Activated naive CD4-positive, alpha-beta T cell treated with anti-CD3 and anti-CD28 coated beads for 36 hours (primary cell): ENCODE measurements at regions not wholly inside any gene's neighbourhood (a gene's known extent, or its start where the extent isn't known, plus 50 kb on each side); places are given as distances from the start of the nearest gene placed in this dataset.
"Not testable (repeated sequence)": the region's sequence is repeated elsewhere in the genome, so short reads cannot be mapped to it uniquely, and the experiment has no call there.

Experiments used
- CTCF ChIA-PET: fragments of 350-600 bp; sonication (Branson Sonifier 250); formaldehyde crosslinking; loops from one replicate; lab custom pipeline; 2021; ENCODE audit warnings: antibody characterized with exemption; lab: Charles Lee
- DNase-seq: peaks from one replicate; pipeline ENCODE4 v3.0.0-alpha.2; 2020
- H3K27ac Mint-ChIP-seq: one replicate; pipeline ENCODE4 v1.8.0; 2021; ENCODE audit warnings: mild to moderate bottlenecking, mixed read lengths
- H3K27me3 Mint-ChIP-seq: one replicate; pipeline ENCODE4 v1.8.0; 2021; ENCODE audit warnings: low read depth, mixed read lengths
- H3K36me3 Mint-ChIP-seq: one replicate; pipeline ENCODE4 v1.8.0; 2021; ENCODE audit warnings: low read depth, mixed read lengths
- H3K4me1 Mint-ChIP-seq: one replicate; pipeline ENCODE4 v1.8.0; 2021; ENCODE audit warnings: low read depth, mixed read lengths
- H3K4me3 Mint-ChIP-seq: one replicate; pipeline ENCODE4 v1.8.0; 2021; ENCODE audit warnings: mild to moderate bottlenecking, moderate library complexity, mixed read lengths
- H3K9me3 Mint-ChIP-seq: one replicate; pipeline ENCODE4 v1.8.0; 2021; ENCODE audit warnings: mixed read lengths
- intact Hi-C: fragments of 100-400 bp; cut with micrococcal nuclease; formaldehyde crosslinking; loops from one replicate; pipeline ENCODE4 v1.15.1; 2023

DNA sequence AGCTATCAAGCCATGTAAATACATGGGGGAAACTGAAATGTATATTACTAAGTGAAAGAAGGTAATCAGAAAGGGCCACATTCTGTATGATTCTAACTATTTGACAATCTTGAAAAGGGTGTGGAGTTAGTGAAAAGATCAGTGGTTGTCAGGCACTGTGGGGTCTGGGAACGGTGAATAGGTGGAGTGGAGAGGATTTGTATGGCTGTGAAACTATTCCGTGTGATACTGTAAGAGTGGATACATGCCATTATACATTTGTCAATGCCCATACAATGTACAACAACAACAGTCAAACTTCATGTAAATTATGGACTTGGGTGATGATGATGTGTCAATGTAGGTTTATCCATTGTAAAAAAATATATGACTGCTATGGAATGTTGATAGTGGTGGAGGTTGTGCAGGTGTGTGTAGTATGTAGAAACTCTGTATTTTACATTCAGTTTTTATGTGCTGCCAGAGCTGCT is 1116.2 kb downstream of the SUCLG1 start:
- no peak overlapping the region for H3K27ac Mint-ChIP-seq
- no peak overlapping the region for H3K4me3 Mint-ChIP-seq
- no peaks in the 10 kb centered on the region for H3K27me3 Mint-ChIP-seq
- CTCF ChIA-PET, result no interaction called here
- DNase-seq, result no peak
- no peaks in the 10 kb centered on the region for H3K4me1 Mint-ChIP-seq
- no peaks in the 10 kb centered on the region for H3K36me3 Mint-ChIP-seq
- intact Hi-C loops, result loop anchor here (5.0 kb wide), 1 partner anchor 816 kb away; no protein-coding TSS in a partner anchor
- H3K9me3 Mint-ChIP-seq, result peaks cover 17% of the 10 kb centered on the region

DNA sequence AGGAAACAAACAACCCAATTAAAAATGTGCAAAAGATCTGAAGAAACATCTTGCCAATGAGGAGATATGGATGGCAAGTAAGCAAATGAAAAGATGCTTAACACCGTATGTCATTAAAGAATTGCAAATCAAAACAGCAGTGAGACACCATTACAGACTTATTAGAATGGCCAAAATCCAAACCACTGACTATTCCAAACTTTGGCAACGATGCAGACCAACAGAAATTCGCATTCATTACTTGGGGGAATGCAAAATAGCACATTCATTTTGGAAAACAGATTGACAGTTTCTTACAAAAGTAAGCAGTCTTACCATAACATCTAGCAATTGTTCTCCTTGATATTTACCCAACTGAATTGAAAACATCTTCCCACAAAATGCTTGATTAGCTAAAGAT is 1118.7 kb downstream of the SUCLG1 start:
- Mint-ChIP-seq H3K4me3 (no peak overlapping the region), H3K36me3 (no peaks in the 10 kb centered on the region), H3K9me3 (peaks cover 15% of the 10 kb centered on the region), H3K27ac (no peak overlapping the region), H3K27me3 (no peaks in the 10 kb centered on the region), H3K4me1 (no peaks in the 10 kb centered on the region)
- CTCF ChIA-PET, result no interaction called here
- no peak for DNase-seq
- intact Hi-C loops, result loop anchor here (5.0 kb wide), 1 partner anchor 813 kb away; no protein-coding TSS in a partner anchor

DNA sequence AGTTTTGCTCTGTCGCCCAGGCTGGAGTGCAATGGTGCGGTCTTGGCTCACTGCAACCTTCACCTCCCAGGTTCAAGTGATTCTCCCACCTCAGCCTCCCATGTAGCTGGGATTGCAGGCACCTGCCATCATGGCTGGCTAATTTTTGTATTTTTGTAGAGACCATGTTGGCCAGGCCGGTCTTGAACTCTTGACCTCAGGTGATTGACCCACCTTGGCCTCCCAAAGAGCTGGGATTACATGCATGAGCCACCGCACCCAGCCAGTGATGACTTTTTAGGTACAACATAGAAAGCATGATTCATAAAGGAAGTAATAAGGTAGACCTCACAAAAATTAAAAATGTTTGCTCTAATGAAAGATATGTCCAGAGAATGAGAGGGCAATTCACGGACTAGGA is 1119.1 kb downstream of the SUCLG1 start:
- H3K36me3 Mint-ChIP-seq, H3K27ac Mint-ChIP-seq, H3K27me3 Mint-ChIP-seq, H3K4me3 Mint-ChIP-seq, H3K4me1 Mint-ChIP-seq, CTCF ChIA-PET: not testable (repeated sequence)
- intact Hi-C loops, result loop anchor here (5.0 kb wide), 1 partner anchor 813 kb away; no protein-coding TSS in a partner anchor
- DNase-seq, result peak; percentile 4
- peaks cover 14% of the 10 kb centered on the region for H3K9me3 Mint-ChIP-seq

DNA sequence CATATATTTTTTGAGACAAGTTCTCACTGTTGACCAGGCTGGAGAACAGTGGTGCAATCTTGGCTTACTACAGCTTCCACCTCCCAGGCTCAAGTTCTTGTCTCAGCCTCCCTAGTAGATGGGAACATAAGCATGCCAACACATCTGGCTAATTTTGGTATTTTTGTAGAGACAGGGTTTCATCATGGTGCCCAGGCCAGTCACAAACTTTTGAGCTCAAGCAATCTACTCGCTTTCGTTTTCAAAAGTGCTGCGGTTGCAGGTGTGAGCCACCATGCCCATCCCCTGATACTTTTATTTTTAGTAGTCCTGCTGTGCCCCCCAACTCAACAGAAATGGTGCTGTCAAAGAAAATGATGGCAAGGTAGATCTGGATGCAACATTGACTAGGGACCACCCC is 1127.3 kb downstream of the SUCLG1 start:
- no peak overlapping the region for H3K27ac Mint-ChIP-seq
- H3K4me1 Mint-ChIP-seq, result no peaks in the 10 kb centered on the region
- no peak for DNase-seq
- no peak overlapping the region for H3K4me3 Mint-ChIP-seq
- intact Hi-C loops, result no loop called here
- no peaks in the 10 kb centered on the region for H3K36me3 Mint-ChIP-seq
- no peaks in the 10 kb centered on the region for H3K27me3 Mint-ChIP-seq
- CTCF ChIA-PET, result no interaction called here
- H3K9me3 Mint-ChIP-seq, result peaks cover 3% of the 10 kb centered on the region

DNA sequence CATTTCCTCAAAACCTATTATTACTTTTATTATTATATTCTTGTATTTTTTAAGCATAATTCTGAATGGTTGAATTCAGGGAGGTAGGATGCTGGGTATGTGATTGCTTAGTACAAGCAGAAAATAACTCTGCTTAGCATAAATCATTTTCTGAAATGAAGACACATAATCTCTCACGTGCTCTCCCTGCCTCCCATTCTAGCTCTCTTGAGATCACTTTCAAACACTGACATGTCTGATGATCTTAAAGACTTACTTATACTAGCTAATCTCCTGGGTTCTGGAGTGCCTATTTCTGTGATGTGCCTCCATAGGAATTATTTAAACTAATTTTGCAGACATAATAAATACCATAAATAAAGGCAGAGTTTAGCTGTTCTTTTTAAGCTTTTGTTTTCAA is 1136.0 kb downstream of the SUCLG1 start:
- intact Hi-C loops, result no loop called here

DNA sequence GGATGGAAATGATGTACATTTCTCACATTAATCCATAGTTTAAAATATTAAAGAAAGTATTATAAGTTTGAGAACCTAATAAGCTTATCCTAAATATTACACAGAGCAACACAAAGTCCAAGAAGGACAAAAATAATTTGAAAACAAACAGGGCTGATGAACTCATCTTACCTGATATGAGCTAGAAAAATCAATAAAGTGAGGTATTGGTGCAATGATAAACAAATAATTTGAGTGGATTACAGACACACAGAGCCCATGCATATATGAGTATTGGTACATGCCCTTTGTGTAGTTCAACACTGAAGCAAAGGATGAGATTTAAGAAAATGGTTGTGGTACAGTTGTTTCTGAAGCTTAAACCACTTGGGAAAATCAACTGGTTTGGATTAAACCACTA is 1139.0 kb downstream of the SUCLG1 start:
- CTCF ChIA-PET, result no interaction called here
- Mint-ChIP-seq H3K4me3 (no peak overlapping the region), H3K27me3 (no peaks in the 10 kb centered on the region), H3K4me1 (no peaks in the 10 kb centered on the region), H3K9me3 (peaks cover 1% of the 10 kb centered on the region), H3K27ac (no peak overlapping the region), H3K36me3 (no peaks in the 10 kb centered on the region)
- intact Hi-C loops, result no loop called here
- DNase-seq, result no peak

More for the DNA sequence above, 1136.0 kb downstream of the SUCLG1 start:
- Mint-ChIP-seq H3K27ac (no peak overlapping the region), H3K4me1 (no peaks in the 10 kb centered on the region), H3K36me3 (no peaks in the 10 kb centered on the region), H3K9me3 (peaks cover 1% of the 10 kb centered on the region), H3K27me3 (no peaks in the 10 kb centered on the region), H3K4me3 (no peak overlapping the region)
- CTCF ChIA-PET, result no interaction called here
- DNase-seq, result no peak

DNA sequence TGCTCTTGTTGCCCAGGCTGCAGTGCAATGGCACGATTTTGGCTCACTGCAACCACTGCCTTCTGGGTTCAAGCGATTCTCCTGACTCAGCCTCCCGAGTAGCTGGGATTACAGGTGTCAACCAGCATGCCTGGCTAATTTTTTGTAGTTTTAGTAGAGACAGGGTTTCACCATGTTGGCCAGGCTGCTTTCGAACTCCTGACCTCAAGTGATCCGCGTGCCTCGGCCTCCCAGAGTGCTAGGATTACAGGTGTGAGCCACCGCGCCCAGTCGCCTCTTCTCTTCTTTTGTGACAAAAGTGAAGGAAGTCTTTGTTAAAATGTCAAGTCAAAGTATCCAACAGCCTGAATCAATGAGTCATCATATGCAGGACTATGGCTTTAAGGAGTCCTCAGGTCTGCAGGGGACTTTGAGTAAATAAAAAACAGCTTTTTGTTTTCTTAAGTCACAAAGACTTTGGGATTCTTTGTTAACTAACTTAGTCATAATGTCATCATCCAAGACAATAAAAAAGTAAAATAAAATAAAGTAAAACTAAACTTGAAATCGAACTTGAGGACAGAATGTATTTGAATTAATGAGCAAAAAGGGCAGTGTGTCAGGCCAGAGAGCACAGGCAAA is 1153.2 kb downstream of the SUCLG1 start:
- Mint-ChIP-seq H3K36me3 (no peaks in the 10 kb centered on the region), H3K4me1 (no peaks in the 10 kb centered on the region), H3K4me3 (no peak overlapping the region), H3K27me3 (no peaks in the 10 kb centered on the region), H3K9me3 (peaks cover 5% of the 10 kb centered on the region), H3K27ac (no peak overlapping the region)
- CTCF ChIA-PET, result no interaction called here
- DNase-seq, result no peak
- intact Hi-C loops, result no loop called here

DNA sequence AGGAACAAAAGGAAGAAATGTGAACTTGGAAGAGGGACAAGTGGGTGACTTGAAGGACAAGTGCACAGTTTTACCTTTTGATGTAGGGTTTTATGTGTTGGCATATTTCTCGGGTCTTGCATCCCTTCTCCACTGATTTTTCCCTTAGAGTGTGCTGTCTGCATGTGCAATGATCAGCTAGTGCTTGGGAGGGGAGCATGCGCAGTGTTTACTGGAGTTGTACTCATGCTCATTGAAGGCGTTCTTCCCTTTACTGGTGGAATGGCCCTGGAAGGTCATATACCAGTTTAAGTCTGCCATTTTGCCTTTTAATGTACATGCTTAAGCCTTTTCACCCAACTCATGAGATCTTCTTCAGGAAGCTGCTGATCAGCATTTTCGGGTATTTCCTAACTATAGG is 1168.0 kb downstream of the SUCLG1 start:
- Mint-ChIP-seq H3K4me1 (no peaks in the 10 kb centered on the region), H3K9me3 (peaks cover 2% of the 10 kb centered on the region), H3K27ac (no peak overlapping the region), H3K27me3 (no peaks in the 10 kb centered on the region), H3K4me3 (no peak overlapping the region), H3K36me3 (no peaks in the 10 kb centered on the region)
- DNase-seq, result no peak
- CTCF ChIA-PET, result no interaction called here
- intact Hi-C loops, result no loop called here

DNA sequence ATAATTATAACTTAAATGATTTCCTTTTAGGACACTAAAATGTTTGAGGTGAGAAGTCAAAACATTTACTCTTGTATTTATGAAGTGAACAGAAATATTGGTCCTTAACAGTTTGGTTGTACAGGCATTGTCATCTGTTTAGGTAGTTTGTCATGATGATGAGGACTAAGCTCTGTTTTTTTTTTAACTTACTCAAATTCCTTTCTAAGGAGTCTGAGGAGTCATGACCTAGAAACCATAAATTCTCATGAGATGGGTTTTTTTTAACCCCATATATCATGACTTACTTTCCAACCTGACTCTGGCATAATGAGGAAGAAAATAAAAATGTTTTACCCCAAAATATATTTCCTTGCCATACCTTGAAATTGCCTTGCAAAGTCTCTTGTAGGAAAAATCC is 1176.2 kb downstream of the SUCLG1 start:
- no peak for DNase-seq
- Mint-ChIP-seq H3K4me3 (no peak overlapping the region), H3K36me3 (no peaks in the 10 kb centered on the region), H3K4me1 (no peaks in the 10 kb centered on the region), H3K27ac (no peak overlapping the region), H3K27me3 (no peaks in the 10 kb centered on the region), H3K9me3 (peaks cover 3% of the 10 kb centered on the region)
- CTCF ChIA-PET, result no interaction called here
- intact Hi-C loops, result no loop called here

DNA sequence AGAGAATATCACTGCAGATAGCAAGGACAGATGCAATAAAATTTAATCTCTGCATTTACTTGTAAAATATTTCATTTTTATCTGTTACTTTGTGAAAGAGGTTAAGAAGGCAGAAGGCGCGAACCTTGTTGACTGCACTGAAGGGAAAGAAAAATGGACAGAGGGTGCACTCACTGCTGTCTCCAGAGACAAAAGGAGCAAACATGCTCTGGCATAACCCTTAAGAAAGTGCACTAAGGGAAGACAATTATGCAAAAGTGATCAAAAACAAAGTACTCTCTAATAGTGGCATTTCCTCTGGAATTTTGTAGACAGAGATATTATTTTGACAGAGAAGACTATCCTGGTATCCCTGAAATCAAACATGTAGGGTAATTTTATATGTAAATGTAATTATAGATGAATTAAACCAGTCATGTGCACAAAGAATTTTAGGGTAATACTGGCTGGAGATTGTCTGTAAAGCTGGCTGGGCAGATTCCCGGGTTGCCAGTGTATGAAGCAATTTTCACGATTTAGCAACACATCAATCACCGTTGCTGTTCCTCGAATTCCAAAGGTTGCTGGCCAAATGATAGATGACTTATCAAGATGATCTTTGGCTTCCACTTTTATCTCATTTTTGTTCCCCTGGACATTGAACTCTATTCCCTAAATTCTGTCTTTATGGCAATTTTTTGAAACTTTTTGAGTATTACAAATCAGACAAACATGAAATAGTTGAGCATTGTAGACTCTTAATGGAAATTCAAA is 1176.9 kb downstream of the SUCLG1 start:
- no peak for DNase-seq
- no peak overlapping the region for H3K4me3 Mint-ChIP-seq
- intact Hi-C loops, result no loop called here
- H3K36me3 Mint-ChIP-seq, result no peaks in the 10 kb centered on the region
- peaks cover 4% of the 10 kb centered on the region for H3K9me3 Mint-ChIP-seq
- CTCF ChIA-PET, result no interaction called here
- H3K27ac Mint-ChIP-seq, result no peak overlapping the region
- no peaks in the 10 kb centered on the region for H3K4me1 Mint-ChIP-seq
- H3K27me3 Mint-ChIP-seq, result no peaks in the 10 kb centered on the region

DNA sequence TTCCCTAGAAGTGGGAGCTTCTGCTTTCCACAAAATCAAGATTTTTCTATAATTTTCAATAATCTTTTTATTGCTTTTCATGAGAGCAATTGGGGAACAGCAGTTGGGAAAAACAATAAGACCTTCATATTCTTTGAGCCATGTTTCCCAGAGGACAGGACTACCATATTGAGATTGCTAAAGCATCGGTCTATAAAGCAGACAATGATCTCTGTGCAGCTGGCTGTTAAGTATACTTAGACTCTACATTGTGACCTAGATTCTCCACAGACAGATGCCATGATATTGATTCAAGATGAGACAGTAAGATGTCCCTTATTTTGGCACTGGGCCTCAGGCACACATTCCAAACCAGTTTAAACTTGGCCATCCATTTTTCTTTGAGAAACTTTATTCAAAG is 1178.7 kb downstream of the SUCLG1 start:
- H3K36me3 Mint-ChIP-seq, result no peaks in the 10 kb centered on the region
- H3K4me1 Mint-ChIP-seq, result no peaks in the 10 kb centered on the region
- H3K9me3 Mint-ChIP-seq, result peaks cover 4% of the 10 kb centered on the region
- CTCF ChIA-PET, result no interaction called here
- DNase-seq, result no peak
- intact Hi-C loops, result no loop called here
- no peaks in the 10 kb centered on the region for H3K27me3 Mint-ChIP-seq
- H3K27ac Mint-ChIP-seq, result no peak overlapping the region
- H3K4me3 Mint-ChIP-seq, result no peak overlapping the region

DNA sequence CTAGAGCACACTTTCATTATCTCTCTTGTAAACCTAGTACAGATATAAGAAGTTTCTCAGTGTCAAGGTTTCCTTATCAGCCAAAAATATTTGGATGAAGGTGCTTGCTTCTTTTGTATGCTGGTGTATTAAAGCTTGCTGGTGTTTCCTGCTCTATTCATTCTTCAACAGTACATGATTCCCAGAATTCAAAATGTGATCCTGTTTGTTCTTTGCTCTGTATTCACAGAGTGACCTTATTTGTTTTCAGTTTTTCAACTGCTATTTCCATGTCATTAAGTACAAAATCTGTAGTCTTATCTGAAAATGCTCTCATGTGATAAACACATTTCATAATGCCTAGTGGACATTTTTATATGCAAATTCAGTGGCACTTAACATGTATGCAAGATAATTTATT is 1185.8 kb downstream of the SUCLG1 start:
- CTCF ChIA-PET, result no interaction called here
- no peaks in the 10 kb centered on the region for H3K4me1 Mint-ChIP-seq
- intact Hi-C loops, result no loop called here
- H3K27ac Mint-ChIP-seq, result no peak overlapping the region
- peaks cover 2% of the 10 kb centered on the region for H3K9me3 Mint-ChIP-seq
- no peak overlapping the region for H3K4me3 Mint-ChIP-seq
- H3K27me3 Mint-ChIP-seq, result no peaks in the 10 kb centered on the region
- no peak for DNase-seq
- no peaks in the 10 kb centered on the region for H3K36me3 Mint-ChIP-seq

DNA sequence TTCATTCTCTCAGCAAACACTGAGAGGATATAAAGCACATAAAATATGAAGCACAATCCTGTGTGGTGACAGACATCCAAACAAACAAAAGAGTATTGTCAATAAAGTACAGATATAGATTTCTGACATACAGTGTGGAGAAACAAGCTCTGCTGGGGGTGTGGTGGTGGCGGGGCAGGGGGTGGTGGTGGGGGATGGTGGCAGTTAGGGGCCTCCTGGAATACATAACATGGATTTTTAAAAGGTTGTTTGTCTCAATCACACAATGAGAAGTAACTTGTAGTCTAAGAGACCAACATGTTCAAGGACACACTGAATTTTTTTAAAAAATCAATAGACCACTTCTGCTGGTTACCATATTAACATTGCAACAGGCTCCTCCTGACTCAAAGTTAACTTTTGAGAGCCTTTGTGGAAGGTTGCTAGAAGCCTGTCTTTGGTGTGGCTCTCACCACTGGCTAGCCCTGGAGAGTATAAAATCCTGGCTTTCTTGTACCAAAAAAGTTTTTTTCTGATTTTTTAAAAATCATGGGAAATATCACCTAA is 1197.4 kb downstream of the SUCLG1 start:
- H3K4me3 Mint-ChIP-seq, result no peak overlapping the region
- intact Hi-C loops, result no loop called here
- CTCF ChIA-PET, result no interaction called here

More for the DNA sequence above, 1197.4 kb downstream of the SUCLG1 start:
- Mint-ChIP-seq H3K27me3 (no peaks in the 10 kb centered on the region), H3K36me3 (no peaks in the 10 kb centered on the region), H3K9me3 (no peaks in the 10 kb centered on the region), H3K27ac (no peak overlapping the region), H3K4me1 (no peaks in the 10 kb centered on the region)
- DNase-seq, result no peak
